ENCODE measurements at regions not wholly inside any gene's neighbourhood (a gene's known extent, or its start where the extent isn't known, plus 50 kb on each side); places are given as distances from the start of the nearest gene placed in this dataset.
A peak's percentile ranks its signal among the peaks of the same experiment; 100 is the strongest.

GRCh38 chr13:59527500-59527899, 636.2 kb downstream of the DIAPH3 start:
- DNase-seq, result no peak

GRCh38 chr13:59531571-59532091, 632.1 kb downstream of the DIAPH3 start:
- DNase-seq, result peak; percentile 28

GRCh38 chr13:59532405-59532804, 631.3 kb downstream of the DIAPH3 start:
- DNase-seq, result no peak

DNA sequence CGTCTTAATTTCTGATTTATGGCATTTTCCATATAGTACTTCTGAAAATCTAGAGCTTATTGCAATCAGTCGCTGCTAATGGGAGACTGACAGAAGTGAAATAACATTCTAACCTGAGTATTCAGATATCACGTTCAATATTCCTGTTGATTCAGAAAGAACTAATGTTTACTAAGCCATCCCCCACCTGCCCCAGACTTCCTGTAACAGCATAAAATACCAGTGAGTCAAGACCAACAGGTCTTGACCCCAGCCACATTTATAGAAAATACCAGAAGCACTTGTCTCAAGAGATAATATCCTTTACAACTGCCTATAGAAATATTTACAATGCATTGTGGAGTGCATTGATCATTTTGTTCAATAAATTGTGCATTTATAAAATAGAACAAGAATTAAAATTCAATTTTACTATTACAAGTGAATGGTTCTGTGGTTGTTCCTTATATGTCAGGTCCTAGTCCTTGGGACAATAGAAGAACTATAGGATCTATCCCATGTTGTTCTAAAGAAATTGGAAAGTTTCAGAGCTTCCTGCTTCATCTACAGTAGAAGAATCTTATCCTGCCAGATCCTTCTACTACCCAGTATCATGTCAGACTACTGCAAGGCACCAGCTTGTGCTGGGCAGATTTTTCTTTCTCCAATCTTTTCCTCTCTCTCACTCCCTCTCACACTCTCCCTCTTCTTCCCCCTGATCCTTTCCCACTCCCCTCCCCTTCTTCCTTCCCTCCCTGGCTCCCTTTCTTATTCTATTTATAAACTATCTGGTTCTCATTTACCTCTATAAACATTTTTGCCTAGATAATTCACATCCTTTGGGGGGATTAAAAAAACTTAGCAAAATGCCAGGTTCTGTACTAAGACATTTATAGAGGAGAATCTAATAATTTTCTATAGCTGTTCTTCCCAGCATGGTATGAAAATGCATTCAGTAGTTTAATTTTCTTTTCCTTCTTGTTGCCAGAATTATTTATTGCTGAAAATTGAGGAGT, 629.9 kb downstream of the DIAPH3 start:
- DNase-seq, result no peak

DNA sequence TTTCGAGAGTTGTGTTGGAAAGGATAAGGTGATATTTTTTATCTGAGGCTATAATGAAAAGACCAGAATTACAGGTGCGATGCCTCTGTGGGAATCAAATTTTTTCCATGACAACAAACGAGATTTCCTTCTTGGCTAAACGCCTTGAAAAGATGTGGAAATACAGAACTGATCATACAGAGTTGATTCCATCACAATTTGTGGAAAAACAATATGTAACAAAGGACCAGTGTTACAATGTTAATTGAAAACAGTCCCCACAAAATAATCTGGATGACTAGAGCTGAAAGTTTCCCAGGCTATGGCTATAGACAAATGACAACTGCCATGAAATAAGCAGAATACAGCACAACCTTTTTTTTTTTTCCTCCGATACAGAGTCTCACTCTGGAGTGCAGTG, 628.9 kb downstream of the DIAPH3 start:
- no peak for DNase-seq

DNA sequence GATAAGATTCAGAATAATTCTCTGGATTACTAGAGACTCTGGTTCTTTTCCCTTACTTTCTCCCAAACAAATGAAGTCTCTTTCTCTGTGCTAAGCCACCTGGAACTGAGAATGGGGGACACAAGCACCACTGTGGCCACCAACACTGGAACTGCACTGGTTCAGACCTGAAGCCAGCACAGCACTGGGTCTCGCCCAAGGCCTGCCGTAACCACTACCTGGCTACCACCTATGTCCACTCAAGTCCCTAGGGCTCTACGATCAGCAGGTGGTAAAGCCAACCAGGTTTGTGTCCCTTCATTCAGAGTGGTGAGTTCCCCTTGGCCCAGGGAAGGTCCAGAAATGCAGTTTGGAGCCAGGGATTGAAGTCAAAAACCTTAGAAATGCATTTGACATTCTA, 626.2 kb downstream of the DIAPH3 start:
- DNase-seq, result no peak

GRCh38 chr13:59538512-59538911, 625.2 kb downstream of the DIAPH3 start:
- DNase-seq, result no peak

GRCh38 chr13:59542303-59542702, 621.4 kb downstream of the DIAPH3 start:
- no peak for DNase-seq

DNA sequence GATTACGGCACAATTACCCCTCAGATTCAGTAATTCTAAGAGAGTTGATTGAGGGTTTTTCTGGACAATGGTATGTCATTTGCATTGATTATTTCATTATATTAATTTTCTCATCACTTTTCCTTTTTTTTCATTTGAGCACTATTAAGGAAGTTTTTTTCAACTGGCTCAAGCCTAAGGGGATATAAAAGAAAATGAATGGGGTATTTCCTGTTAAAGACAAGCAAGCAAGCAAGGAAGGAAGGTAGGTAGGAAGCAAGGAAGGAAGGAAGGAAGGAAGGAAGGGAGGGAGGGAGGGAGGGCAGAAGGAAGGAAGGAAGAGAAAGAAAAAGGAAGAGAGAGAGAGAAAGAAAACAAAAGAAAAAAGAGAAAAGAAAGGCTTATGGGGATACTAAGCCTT, 620.3 kb downstream of the DIAPH3 start:
- no peak for DNase-seq

DNA sequence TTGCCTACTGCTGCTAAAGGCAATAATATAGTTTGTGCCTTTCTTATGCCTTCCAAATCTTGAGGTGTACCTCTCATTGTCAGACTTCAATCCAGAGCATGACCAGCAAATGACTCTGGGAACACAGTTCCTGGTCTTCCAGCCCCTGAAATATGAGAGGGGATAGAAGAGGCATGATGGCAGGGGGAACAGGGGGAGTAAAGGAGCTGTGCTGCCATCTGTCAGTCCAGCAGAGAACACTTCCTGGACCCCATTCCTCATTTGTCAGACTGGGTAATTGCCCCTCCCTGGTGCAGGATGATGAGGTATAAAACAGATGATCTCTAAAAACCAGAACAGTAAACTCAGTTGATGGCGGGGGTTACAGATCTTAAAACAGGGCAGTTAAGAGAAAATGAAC, 618.7 kb downstream of the DIAPH3 start:
- no peak for DNase-seq

GRCh38 chr13:59546178-59546577, 617.5 kb downstream of the DIAPH3 start:
- no peak for DNase-seq

DNA sequence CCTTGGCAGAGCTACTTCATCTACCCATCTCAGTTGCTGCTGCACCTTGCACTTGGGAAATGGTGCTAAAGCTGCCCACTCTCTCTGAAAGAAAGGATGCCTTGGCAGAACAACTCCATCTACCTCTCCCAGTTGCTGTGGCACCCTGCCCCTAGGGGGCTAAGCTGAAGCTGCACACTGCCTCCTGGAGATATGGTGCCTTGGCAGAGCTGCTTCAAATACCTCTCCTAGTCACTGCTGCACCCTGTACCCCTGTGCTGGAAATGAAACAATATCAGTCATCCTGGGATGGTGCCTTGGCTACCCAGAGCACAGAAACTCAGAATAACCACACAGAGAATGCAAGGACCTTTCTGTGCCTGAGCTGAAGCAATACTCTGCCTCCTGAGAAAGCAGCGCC, 615.8 kb downstream of the DIAPH3 start:
- no peak for DNase-seq

DNA sequence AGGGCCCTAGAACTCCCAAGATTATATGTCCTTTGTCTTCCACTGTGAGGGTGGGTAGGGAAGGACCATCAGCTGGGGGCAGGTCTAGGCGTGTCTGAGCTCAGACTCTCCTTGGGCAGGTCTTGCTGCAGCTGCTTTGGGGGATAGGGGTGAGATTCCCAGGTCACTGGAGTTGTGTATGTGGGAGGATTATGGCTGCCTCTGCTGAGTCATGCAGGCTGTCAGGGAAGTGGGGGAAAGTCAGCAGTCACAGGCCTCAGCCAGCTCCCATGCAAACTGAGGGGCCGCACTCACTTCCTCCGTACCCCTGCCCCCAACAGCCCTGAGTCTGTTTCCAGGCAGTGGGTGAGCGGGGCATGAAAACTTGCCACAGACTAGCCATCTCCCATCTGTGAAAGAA, 600.8 kb downstream of the DIAPH3 start:
- no peak for DNase-seq

GRCh38 chr13:59566561-59566960, 597.2 kb downstream of the DIAPH3 start:
- DNase-seq, result no peak

GRCh38 chr13:59568306-59568705, 595.4 kb downstream of the DIAPH3 start:
- no peak for DNase-seq

- no peak for DNase-seq
These were observed 593.5 kb downstream of the DIAPH3 start for GRCh38 chr13:59570204-59570603.

DNA sequence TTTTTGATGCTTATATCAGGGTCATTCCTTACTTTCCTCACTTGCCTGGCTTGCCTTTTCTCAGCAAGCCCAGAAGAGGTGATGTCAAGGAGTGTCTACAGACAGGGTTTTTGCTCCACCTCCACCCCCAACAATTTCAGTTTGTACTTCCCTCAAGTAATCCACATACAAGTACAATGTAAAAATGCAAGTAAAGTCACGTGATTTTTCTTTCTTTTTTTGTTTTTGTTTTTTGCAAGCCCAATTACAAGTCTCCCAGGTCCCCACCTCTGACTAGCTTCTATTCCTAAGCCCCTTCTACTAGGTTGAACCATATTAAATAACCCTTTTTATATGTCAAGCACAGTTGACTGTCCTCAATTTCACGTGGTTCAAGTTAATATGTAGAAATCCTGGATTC, 579.6 kb downstream of the DIAPH3 start:
- no peak for DNase-seq

GRCh38 chr13:59584761-59585670, 578.7 kb downstream of the DIAPH3 start:
- DNase-seq, result no peak

GRCh38 chr13:59587030-59587429, 576.7 kb downstream of the DIAPH3 start:
- DNase-seq, result no peak

DNA sequence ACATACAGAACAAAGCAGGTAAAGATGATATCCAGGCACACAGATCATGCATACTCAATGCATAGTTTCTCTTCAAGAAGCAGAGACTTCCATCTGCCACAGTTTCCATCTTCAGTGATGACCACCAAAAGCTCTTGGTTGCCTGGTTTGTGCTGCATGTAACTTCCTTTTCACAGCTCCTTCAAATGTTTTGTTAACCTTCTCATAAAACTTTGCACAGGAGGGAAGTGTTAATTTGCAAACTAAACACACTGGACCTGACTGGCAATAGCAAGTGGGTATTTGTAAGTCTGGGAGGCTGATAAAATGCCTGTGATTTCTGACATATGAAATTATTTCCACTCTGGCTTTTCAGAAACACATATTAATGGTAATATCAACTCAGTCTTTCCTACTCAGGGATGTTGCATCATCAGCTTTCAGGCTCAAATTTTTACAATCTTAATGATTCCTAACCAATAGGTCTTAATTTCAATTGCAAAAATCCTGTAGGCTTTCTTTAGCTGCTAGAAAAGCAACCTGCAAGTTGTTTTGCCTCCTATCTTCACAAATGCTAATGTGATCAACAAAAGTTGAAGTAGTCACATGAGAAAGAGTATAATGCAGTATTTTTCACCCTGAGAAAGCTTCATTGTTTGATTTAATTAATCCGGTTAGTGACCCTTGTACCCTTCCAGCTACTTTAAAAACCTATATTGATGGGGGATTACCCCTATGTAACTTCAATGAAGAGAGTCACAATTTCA, 575.6 kb downstream of the DIAPH3 start:
- DNase-seq, result no peak

DNA sequence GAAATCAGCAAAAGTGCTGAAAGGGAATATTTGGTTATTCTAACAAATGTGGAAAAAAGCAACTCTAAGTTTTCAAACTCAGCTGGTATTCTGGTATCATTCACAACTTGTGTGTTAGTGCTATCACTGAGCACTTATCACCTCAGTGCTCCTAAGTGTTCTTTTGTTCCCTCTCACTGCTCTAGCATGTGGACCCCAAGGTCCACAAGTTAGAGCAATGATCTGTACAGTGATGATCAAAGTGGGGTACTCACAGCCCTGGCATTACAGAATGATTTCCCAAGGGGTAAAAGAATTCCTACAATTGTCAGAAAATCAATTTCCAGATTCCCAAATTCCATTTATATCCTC, 575.0 kb downstream of the DIAPH3 start:
- no peak for DNase-seq

DNA sequence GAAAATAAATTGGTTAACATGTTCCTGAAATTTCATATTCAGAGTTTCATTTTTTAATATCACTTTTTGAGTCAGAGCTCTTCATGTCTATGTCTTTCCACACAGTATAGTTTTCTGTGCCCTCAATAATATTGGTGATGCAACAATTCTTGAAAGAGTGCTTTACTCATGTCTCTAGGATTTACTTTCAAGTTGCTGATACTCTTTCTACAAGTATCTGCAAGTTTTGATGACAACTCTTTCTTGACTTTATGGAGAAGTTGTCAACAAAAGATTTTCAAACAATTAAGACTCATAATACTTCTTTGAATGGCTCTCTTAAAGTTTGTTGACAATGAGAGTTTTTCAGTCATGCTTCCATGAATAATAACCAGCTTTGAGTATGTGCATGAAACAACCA, 561.7 kb downstream of the DIAPH3 start:
- no peak for DNase-seq

- DNase-seq, result no peak
These were observed 560.1 kb downstream of the DIAPH3 start for GRCh38 chr13:59603646-59604045.
